ENCODE measurements at regions not wholly inside any gene's neighbourhood (a gene's known extent, or its start where the extent isn't known, plus 50 kb on each side); places are given as distances from the start of the nearest gene placed in this dataset.

DNA sequence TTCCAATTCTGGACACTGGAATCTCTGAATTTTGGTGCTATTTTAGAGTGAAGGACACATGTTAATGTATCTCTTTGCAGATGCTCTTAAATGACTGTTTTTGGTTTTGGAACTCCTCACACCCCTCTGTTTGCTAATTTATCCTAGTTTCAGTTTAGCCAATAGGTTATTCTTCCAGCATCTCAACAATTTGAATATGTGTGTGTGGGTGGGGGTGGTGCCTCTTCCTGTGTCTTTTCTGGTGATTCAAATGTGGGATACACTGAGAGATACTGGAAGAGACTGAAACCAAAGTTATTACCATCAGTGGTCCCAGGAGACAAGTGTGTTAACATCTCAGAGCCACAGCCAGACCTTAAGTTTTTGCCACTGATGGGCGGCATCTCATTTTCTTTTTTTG lies 1317.4 kb upstream of the TMEM132C start:
- TF ChIP-seq, protein P1, sequence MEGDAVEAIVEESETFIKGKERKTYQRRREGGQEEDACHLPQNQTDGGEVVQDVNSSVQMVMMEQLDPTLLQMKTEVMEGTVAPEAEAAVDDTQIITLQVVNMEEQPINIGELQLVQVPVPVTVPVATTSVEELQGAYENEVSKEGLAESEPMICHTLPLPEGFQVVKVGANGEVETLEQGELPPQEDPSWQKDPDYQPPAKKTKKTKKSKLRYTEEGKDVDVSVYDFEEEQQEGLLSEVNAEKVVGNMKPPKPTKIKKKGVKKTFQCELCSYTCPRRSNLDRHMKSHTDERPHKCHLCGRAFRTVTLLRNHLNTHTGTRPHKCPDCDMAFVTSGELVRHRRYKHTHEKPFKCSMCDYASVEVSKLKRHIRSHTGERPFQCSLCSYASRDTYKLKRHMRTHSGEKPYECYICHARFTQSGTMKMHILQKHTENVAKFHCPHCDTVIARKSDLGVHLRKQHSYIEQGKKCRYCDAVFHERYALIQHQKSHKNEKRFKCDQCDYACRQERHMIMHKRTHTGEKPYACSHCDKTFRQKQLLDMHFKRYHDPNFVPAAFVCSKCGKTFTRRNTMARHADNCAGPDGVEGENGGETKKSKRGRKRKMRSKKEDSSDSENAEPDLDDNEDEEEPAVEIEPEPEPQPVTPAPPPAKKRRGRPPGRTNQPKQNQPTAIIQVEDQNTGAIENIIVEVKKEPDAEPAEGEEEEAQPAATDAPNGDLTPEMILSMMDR (IDR thresholded peaks at IDR 0.05 in 4 of 5, conservative IDR thresholded peaks at IDR 0.05 in 1 of 5), result no peak
- no peak for TF ChIP-seq POLR2A (IDR thresholded peaks at IDR 0.05)

Data from gastrocnemius medialis (tissue), 4 donors.